ENCODE measurements at regions not wholly inside any gene's neighbourhood (a gene's known extent, or its start where the extent isn't known, plus 50 kb on each side); places are given as distances from the start of the nearest gene placed in this dataset.

- 86 to 89% methylated on average over 1 of the region's 1 CpG for WGBS, 2 donors
- TF ChIP-seq POLR2A (IDR thresholded peaks at IDR 0.05) (no peak), CTCF (IDR thresholded peaks at IDR 0.05) (no peak), POLR2AphosphoS5 (IDR thresholded peaks at IDR 0.05) (no peak), EP300 (IDR thresholded peaks at IDR 0.05) (no peak)
- no peaks in the 10 kb centered on the region for H3K4me1 ChIP-seq
Measured at GRCh38 chr15:37548116-37548515, 386.3 kb upstream of the TMCO5A start.

GRCh38 chr15:37550360-37551024, 383.9 kb upstream of the TMCO5A start:
- DNase-seq = no peak
- intact Hi-C loops (cut with DNase I) = no loop called here

More at GRCh38 chr15:37548116-37548515, 386.3 kb upstream of the TMCO5A start:
- Histone ChIP-seq H3K9me3 (no peaks in the 10 kb centered on the region), H3K4me3 (no peak overlapping the region), H3K27ac (no peak overlapping the region), H3K36me3 (no peaks in the 10 kb centered on the region), H3K27me3 (no peaks in the 10 kb centered on the region)
- no peak for DNase-seq
- intact Hi-C loops (cut with DNase I) = no loop called here

GRCh38 chr15:37572401-37572800, 362.0 kb upstream of the TMCO5A start:
- intact Hi-C loops (cut with DNase I) = no loop called here
- WGBS, 2 donors = 22 to 40% methylated on average over 2 of the region's 2 CpGs
- Histone ChIP-seq H3K27ac (no peak overlapping the region), H3K9me3 (no peaks in the 10 kb centered on the region), H3K4me1 (no peaks in the 10 kb centered on the region), H3K27me3 (no peaks in the 10 kb centered on the region), H3K36me3 (no peaks in the 10 kb centered on the region), H3K4me3 (no peak overlapping the region)
- TF ChIP-seq EP300 (IDR thresholded peaks at IDR 0.05) (no peak), CTCF (IDR thresholded peaks at IDR 0.05) (no peak), POLR2AphosphoS5 (IDR thresholded peaks at IDR 0.05) (no peak), POLR2A (IDR thresholded peaks at IDR 0.05) (no peak)
- DNase-seq = no peak

More at GRCh38 chr15:37550360-37551024, 383.9 kb upstream of the TMCO5A start:
- Histone ChIP-seq H3K27me3 (no peaks in the 10 kb centered on the region), H3K4me3 (no peak overlapping the region), H3K4me1 (no peaks in the 10 kb centered on the region), H3K36me3 (no peaks in the 10 kb centered on the region), H3K27ac (no peak overlapping the region), H3K9me3 (peaks cover 0 to 3% (median 0%) of the 10 kb centered on the region in 4 donors)
- no peak for TF ChIP-seq CTCF (IDR thresholded peaks at IDR 0.05)
- no peak for TF ChIP-seq POLR2A (IDR thresholded peaks at IDR 0.05)
- no peak for TF ChIP-seq EP300 (IDR thresholded peaks at IDR 0.05)
- TF ChIP-seq POLR2AphosphoS5 (IDR thresholded peaks at IDR 0.05) = no peak
- WGBS, 2 donors = 89 to 90% methylated on average over 17 of the region's 17 CpGs

- intact Hi-C loops (cut with DNase I) = no loop called here
- DNase-seq = no peak
Measured at GRCh38 chr15:37574985-37575384, 359.5 kb upstream of the TMCO5A start.

More at GRCh38 chr15:37574985-37575384, 359.5 kb upstream of the TMCO5A start:
- TF ChIP-seq POLR2AphosphoS5 (IDR thresholded peaks at IDR 0.05) (no peak), EP300 (IDR thresholded peaks at IDR 0.05) (no peak), POLR2A (IDR thresholded peaks at IDR 0.05) (no peak), CTCF (IDR thresholded peaks at IDR 0.05) (no peak)
- Histone ChIP-seq H3K36me3 (no peaks in the 10 kb centered on the region), H3K27me3 (no peaks in the 10 kb centered on the region), H3K27ac (no peak overlapping the region), H3K4me3 (no peak overlapping the region), H3K9me3 (no peaks in the 10 kb centered on the region), H3K4me1 (no peaks in the 10 kb centered on the region)
- 81 to 86% methylated on average over 3 of the region's 3 CpGs for WGBS, 2 donors
